ENCODE measurements at regions not wholly inside any gene's neighbourhood (a gene's known extent, or its start where the extent isn't known, plus 50 kb on each side); places are given as distances from the start of the nearest gene placed in this dataset.
A peak's percentile ranks its signal among the peaks of the same experiment; 100 is the strongest.

DNA sequence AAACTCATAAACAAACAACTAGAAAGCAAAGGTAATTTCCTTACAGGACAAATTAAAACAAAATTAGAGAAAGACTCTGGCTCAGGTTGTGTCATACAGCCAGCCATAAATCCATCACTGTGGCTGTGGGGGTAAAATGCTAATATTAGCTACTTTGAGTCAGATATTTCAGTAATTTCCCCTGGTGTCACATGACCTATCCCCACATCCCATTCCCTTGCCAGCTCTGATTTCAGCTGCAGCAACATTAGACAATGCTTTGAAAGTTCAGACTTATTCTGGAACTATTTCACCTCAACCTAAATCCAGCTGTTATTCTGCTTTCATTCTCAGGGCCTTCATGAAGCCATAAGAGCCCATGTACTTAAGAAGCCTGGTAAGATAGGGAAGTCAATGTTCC is 55.3 kb downstream of the RPL10L start:
- no peak overlapping the region for H3K18ac ChIP-seq (ENCODE audit: low read length)
- no peak overlapping the region for H4K91ac ChIP-seq (ENCODE audit: low read depth, low read length, poor library complexity)
- H4K8ac ChIP-seq (ENCODE audit: low read depth, low read length): no peak overlapping the region
- no peak overlapping the region for H3K4ac ChIP-seq (ENCODE audit: low read length)
- no peaks in the 10 kb centered on the region for H3K27me3 ChIP-seq (ENCODE audit: control insufficient read depth in 3 of 3, insufficient read depth in 3 of 3, low read depth in 1 of 3, low read length in 3 of 3)
- no peak for DNase-seq (ENCODE audit: low spot score)
- no peaks in the 10 kb centered on the region for H3K4me1 ChIP-seq (ENCODE audit: control insufficient read depth in 2 of 2, insufficient read depth in 1 of 2, low read depth in 1 of 2, low read length in 2 of 2)
- H3K27ac ChIP-seq (replicated peaks; ENCODE audit: low read length): no peak overlapping the region
- H3K9me3 ChIP-seq (replicated peaks in 1 of 2; ENCODE audit: control insufficient read depth in 2 of 2, insufficient read depth in 1 of 2, low read depth in 1 of 2, low read length in 2 of 2): no peaks in the 10 kb centered on the region
- H3K14ac ChIP-seq (ENCODE audit: low read length): no peak overlapping the region
- H3K4me3 ChIP-seq (ENCODE audit: low read length in 2 of 2): no peak overlapping the region
- H2AK5ac ChIP-seq (ENCODE audit: low read depth, low read length): no peak overlapping the region
- H2BK15ac ChIP-seq (ENCODE audit: low read length): no peak overlapping the region
- H2BK12ac ChIP-seq (ENCODE audit: low read length): no peak overlapping the region
- H3K4me2 ChIP-seq (ENCODE audit: insufficient read depth, low read length, poor library complexity, severe bottlenecking): no peak overlapping the region
- H2BK5ac ChIP-seq (ENCODE audit: low read length): no peak overlapping the region
- no peak overlapping the region for H2AFZ ChIP-seq (ENCODE audit: low read length)
- H3K79me1 ChIP-seq (ENCODE audit: low read depth, low read length): no peaks in the 10 kb centered on the region
- H3K23ac ChIP-seq (ENCODE audit: low read depth, low read length, poor library complexity): no peak overlapping the region
- no peak overlapping the region for H3K9ac ChIP-seq (ENCODE audit: low read depth, low read length, poor library complexity)
- H2BK120ac ChIP-seq (ENCODE audit: low read depth, low read length): no peak overlapping the region
- no peaks in the 10 kb centered on the region for H3K36me3 ChIP-seq (replicated peaks in 1 of 2; ENCODE audit: control insufficient read depth in 2 of 2, insufficient read depth in 2 of 2, low read length in 2 of 2)

DNA sequence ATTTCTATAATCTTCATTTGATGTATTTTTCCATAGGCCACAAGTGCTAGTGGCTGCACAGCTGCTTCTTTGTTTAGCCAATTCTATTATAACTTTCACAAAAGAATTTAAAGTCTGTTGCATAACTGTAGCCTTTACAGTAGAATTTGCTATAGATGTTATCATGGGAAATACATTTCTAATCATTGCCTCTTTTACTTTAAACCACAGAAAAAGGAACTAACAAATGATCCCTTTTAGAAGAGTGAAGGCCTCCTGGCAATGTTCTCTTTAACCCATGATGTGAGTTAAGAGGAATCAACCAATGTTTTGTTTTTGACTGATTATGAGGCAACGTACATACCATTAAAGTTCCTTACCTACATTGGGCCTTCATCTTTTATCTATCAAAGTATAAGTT is 68.8 kb downstream of the RPL10L start:
- DNase-seq (ENCODE audit: low spot score): no peak
- Histone ChIP-seq H3K4me2 (ENCODE audit: insufficient read depth, low read length, poor library complexity, severe bottlenecking) (no peak overlapping the region), H3K4ac (ENCODE audit: low read length) (no peak overlapping the region), H3K9me3 (replicated peaks in 1 of 2; ENCODE audit: control insufficient read depth in 2 of 2, insufficient read depth in 1 of 2, low read depth in 1 of 2, low read length in 2 of 2) (no peaks in the 10 kb centered on the region), H3K18ac (ENCODE audit: low read length) (no peak overlapping the region), H2AK5ac (ENCODE audit: low read depth, low read length) (no peak overlapping the region), H3K23ac (ENCODE audit: low read depth, low read length, poor library complexity) (no peak overlapping the region), H2AFZ (ENCODE audit: low read length) (no peak overlapping the region), H3K79me1 (ENCODE audit: low read depth, low read length) (no peaks in the 10 kb centered on the region), H3K36me3 (replicated peaks in 1 of 2; ENCODE audit: control insufficient read depth in 2 of 2, insufficient read depth in 2 of 2, low read length in 2 of 2) (no peaks in the 10 kb centered on the region), H3K27me3 (ENCODE audit: control insufficient read depth in 3 of 3, insufficient read depth in 3 of 3, low read depth in 1 of 3, low read length in 3 of 3) (no peaks in the 10 kb centered on the region), H4K8ac (ENCODE audit: low read depth, low read length) (no peak overlapping the region), H3K14ac (ENCODE audit: low read length) (no peak overlapping the region), H2BK120ac (ENCODE audit: low read depth, low read length) (no peak overlapping the region), H2BK12ac (ENCODE audit: low read length) (no peak overlapping the region), H3K27ac (replicated peaks; ENCODE audit: low read length) (no peak overlapping the region), H3K9ac (ENCODE audit: low read depth, low read length, poor library complexity) (no peak overlapping the region), H2BK15ac (ENCODE audit: low read length) (no peak overlapping the region), H3K4me3 (ENCODE audit: low read length in 2 of 2) (no peak overlapping the region), H3K4me1 (ENCODE audit: control insufficient read depth in 2 of 2, insufficient read depth in 1 of 2, low read depth in 1 of 2, low read length in 2 of 2) (no peaks in the 10 kb centered on the region), H4K91ac (ENCODE audit: low read depth, low read length, poor library complexity) (no peak overlapping the region), H2BK5ac (ENCODE audit: low read length) (no peak overlapping the region)
- no CpG with 5 or more reads among the region's 1 CpG for WGBS, 2 donors (ENCODE audit: extremely low coverage in 2 of 2, insufficient read length in 2 of 2, insufficient replicate concordance in 1 of 2)

DNA sequence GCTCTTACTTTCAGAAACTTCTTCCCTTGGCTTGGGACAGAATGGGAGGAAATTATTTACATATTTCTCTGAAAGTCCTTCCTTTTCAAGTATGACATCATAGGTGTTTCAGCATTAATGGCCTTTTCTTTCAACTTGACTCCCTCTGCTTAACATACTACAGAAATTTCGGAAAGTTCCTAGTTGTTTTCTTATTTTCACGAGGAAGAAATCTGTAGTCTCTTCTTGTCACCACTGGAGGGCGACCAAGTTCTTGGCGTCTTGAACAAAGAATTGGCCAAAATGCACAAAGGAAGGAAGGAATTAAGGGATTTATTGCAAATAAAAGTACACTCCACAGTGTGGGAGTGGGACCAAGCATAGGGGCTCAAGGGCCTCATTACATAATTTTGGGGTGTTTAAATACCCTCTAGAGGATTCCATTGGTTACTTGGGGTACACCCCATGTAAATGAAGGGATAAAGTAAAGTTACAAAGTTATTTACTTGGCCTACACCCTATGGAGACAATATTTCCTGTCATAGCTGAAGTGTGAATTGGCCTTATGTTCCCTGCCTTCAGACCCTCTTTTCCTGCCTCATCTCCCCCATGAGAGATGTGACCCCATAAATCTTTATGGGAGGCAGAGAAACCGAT is 70.4 kb downstream of the RPL10L start:
- no peak overlapping the region for H3K14ac ChIP-seq (ENCODE audit: low read length)
- no peaks in the 10 kb centered on the region for H3K9me3 ChIP-seq (replicated peaks in 1 of 2; ENCODE audit: control insufficient read depth in 2 of 2, insufficient read depth in 1 of 2, low read depth in 1 of 2, low read length in 2 of 2)
- H3K4me2 ChIP-seq (ENCODE audit: insufficient read depth, low read length, poor library complexity, severe bottlenecking): no peak overlapping the region
- H2BK15ac ChIP-seq (ENCODE audit: low read length): no peak overlapping the region
- no peak overlapping the region for H4K91ac ChIP-seq (ENCODE audit: low read depth, low read length, poor library complexity)
- no CpG with 5 or more reads among the region's 5 CpGs for WGBS, 2 donors (ENCODE audit: extremely low coverage in 2 of 2, insufficient read length in 2 of 2, insufficient replicate concordance in 1 of 2)
- H3K27ac ChIP-seq (replicated peaks; ENCODE audit: low read length): no peak overlapping the region
- H4K8ac ChIP-seq (ENCODE audit: low read depth, low read length): no peak overlapping the region
- no peak overlapping the region for H3K4ac ChIP-seq (ENCODE audit: low read length)
- H2AK5ac ChIP-seq (ENCODE audit: low read depth, low read length): no peak overlapping the region
- DNase-seq (ENCODE audit: low spot score): peak; percentile 29
- no peak overlapping the region for H3K4me3 ChIP-seq (ENCODE audit: low read length in 2 of 2)
- H2BK120ac ChIP-seq (ENCODE audit: low read depth, low read length): no peak overlapping the region
- no peak overlapping the region for H2BK12ac ChIP-seq (ENCODE audit: low read length)
- H3K79me1 ChIP-seq (ENCODE audit: low read depth, low read length): no peaks in the 10 kb centered on the region
- no peaks in the 10 kb centered on the region for H3K4me1 ChIP-seq (ENCODE audit: control insufficient read depth in 2 of 2, insufficient read depth in 1 of 2, low read depth in 1 of 2, low read length in 2 of 2)
- H3K9ac ChIP-seq (ENCODE audit: low read depth, low read length, poor library complexity): no peak overlapping the region
- H3K27me3 ChIP-seq (ENCODE audit: control insufficient read depth in 3 of 3, insufficient read depth in 3 of 3, low read depth in 1 of 3, low read length in 3 of 3): no peaks in the 10 kb centered on the region
- H3K36me3 ChIP-seq (replicated peaks in 1 of 2; ENCODE audit: control insufficient read depth in 2 of 2, insufficient read depth in 2 of 2, low read length in 2 of 2): no peaks in the 10 kb centered on the region
- H3K23ac ChIP-seq (ENCODE audit: low read depth, low read length, poor library complexity): no peak overlapping the region
- peak overlapping the region; percentile 62 for H2AFZ ChIP-seq (ENCODE audit: low read length)
- H2BK5ac ChIP-seq (ENCODE audit: low read length): no peak overlapping the region
- no peak overlapping the region for H3K18ac ChIP-seq (ENCODE audit: low read length)

DNA sequence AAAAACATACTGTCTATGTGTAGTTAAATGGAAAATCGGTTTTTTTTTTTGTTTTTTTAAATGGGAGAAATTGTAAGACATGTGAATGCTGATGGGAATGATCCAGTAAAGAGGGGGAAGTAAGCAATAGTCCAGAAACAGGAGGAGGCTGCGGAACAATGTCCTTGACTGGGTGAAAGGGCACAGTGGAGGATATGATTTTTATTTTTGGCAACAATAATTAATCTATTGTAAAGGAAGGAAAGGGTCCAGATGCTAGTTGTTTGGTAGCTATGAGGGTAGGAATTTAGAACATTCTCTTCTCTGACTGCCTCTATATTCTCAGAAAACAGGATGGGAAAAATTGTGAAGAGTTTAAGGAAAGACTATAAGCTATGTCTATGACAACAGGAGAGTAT is 76.6 kb downstream of the RPL10L start:
- Histone ChIP-seq H3K14ac (ENCODE audit: low read length) (no peak overlapping the region), H3K4me3 (ENCODE audit: low read length in 2 of 2) (no peak overlapping the region), H3K18ac (ENCODE audit: low read length) (no peak overlapping the region), H3K36me3 (replicated peaks in 1 of 2; ENCODE audit: control insufficient read depth in 2 of 2, insufficient read depth in 2 of 2, low read length in 2 of 2) (no peaks in the 10 kb centered on the region), H2AFZ (ENCODE audit: low read length) (no peak overlapping the region), H3K4me2 (ENCODE audit: insufficient read depth, low read length, poor library complexity, severe bottlenecking) (no peak overlapping the region), H3K27me3 (ENCODE audit: control insufficient read depth in 3 of 3, insufficient read depth in 3 of 3, low read depth in 1 of 3, low read length in 3 of 3) (no peaks in the 10 kb centered on the region), H3K9ac (ENCODE audit: low read depth, low read length, poor library complexity) (no peak overlapping the region), H4K8ac (ENCODE audit: low read depth, low read length) (no peak overlapping the region), H2BK12ac (ENCODE audit: low read length) (no peak overlapping the region), H2AK5ac (ENCODE audit: low read depth, low read length) (no peak overlapping the region), H4K91ac (ENCODE audit: low read depth, low read length, poor library complexity) (no peak overlapping the region), H3K79me1 (ENCODE audit: low read depth, low read length) (no peaks in the 10 kb centered on the region), H3K27ac (replicated peaks; ENCODE audit: low read length) (no peak overlapping the region), H2BK120ac (ENCODE audit: low read depth, low read length) (no peak overlapping the region), H3K23ac (ENCODE audit: low read depth, low read length, poor library complexity) (no peak overlapping the region), H3K9me3 (replicated peaks in 1 of 2; ENCODE audit: control insufficient read depth in 2 of 2, insufficient read depth in 1 of 2, low read depth in 1 of 2, low read length in 2 of 2) (peaks cover 0 to 3% of the 10 kb centered on the region in 2 donors), H3K4ac (ENCODE audit: low read length) (no peak overlapping the region), H3K4me1 (ENCODE audit: control insufficient read depth in 2 of 2, insufficient read depth in 1 of 2, low read depth in 1 of 2, low read length in 2 of 2) (no peaks in the 10 kb centered on the region), H2BK5ac (ENCODE audit: low read length) (no peak overlapping the region), H2BK15ac (ENCODE audit: low read length) (no peak overlapping the region)
- WGBS, 2 donors (ENCODE audit: extremely low coverage in 2 of 2, insufficient read length in 2 of 2, insufficient replicate concordance in 1 of 2): 100% methylated on average over 1 of the region's 2 CpGs; no CpG with 5 or more reads in 1 of the 2 donors
- no peak for DNase-seq (ENCODE audit: low spot score)

All from neuronal stem cell (in vitro differentiated cells).